ENCODE measurements at regions not wholly inside any gene's neighbourhood (a gene's known extent, or its start where the extent isn't known, plus 50 kb on each side); places are given as distances from the start of the nearest gene placed in this dataset.

DNA sequence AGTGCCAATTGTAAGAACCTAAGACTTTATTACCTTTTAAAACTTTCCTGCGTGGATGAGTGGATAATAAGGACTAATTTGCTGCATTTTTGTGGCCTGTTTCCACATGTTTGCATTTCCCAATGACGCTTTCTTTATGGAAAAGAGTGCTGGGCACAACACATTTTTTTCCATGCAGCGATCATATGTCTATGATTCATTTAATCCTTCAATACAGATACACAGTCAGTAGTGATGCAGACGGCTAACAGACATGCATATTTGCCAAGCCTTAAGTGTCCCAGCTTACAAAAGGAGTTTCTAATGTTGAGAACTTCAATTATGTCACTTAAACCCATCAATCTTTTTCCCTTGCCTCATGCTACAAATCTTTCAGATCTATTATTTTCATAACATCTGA, 239.8 kb upstream of the PREP start:
- DNase-seq (ENCODE audit: low read depth), result no peak
- TF ChIP-seq CTCF (IDR thresholded peaks at IDR 0.05; ENCODE audit: low read depth, low read length) (no peak), MYC (IDR thresholded peaks at IDR 0.05; ENCODE audit: low read depth, low read length) (no peak), POLR2A (IDR thresholded peaks at IDR 0.05; ENCODE audit: extremely low read depth, insufficient read length) (no peak)
- TF ChIP-seq, protein P1, sequence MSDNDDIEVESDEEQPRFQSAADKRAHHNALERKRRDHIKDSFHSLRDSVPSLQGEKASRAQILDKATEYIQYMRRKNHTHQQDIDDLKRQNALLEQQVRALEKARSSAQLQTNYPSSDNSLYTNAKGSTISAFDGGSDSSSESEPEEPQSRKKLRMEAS (IDR thresholded peaks at IDR 0.05; ENCODE audit: low read depth, low read length), result no peak
- H3K4me3 ChIP-seq (ENCODE audit: low read depth, low read length), result no peak overlapping the region

DNA sequence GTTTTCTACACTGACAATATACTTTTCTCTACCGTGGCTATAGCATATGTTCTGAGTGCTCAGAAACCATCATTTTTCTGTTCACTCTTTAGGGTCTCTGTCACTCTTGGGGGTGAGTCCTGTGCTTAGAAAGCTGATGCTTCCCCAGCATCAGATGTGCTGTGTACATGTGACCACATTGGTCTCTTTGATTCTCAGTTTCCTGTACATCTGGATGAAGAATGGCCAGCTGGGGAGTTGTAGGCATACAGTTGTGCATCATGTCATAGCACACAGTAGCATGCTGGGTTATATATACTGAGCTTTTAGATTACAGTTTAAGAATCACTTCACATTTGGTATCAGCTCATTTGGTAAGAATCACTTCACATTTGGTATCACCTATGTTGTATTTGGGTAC, 238.6 kb upstream of the PREP start:
- no peak overlapping the region for H3K4me3 ChIP-seq (ENCODE audit: low read depth, low read length)
- no peak for DNase-seq (ENCODE audit: low read depth)
- no peak for TF ChIP-seq CTCF (IDR thresholded peaks at IDR 0.05; ENCODE audit: low read depth, low read length)
- TF ChIP-seq MYC (IDR thresholded peaks at IDR 0.05; ENCODE audit: low read depth, low read length), result no peak
- TF ChIP-seq, protein P1 (IDR thresholded peaks at IDR 0.05; ENCODE audit: low read depth, low read length), result no peak
- no peak for TF ChIP-seq POLR2A (IDR thresholded peaks at IDR 0.05; ENCODE audit: extremely low read depth, insufficient read length)

GRCh38 chr6:105639124-105639523, 236.2 kb upstream of the PREP start:
- no peak overlapping the region for H3K4me3 ChIP-seq (ENCODE audit: low read depth, low read length)
- no peak for DNase-seq (ENCODE audit: low read depth)
- TF ChIP-seq, protein P1 (IDR thresholded peaks at IDR 0.05; ENCODE audit: low read depth, low read length), result no peak
- TF ChIP-seq CTCF (IDR thresholded peaks at IDR 0.05; ENCODE audit: low read depth, low read length) (no peak), MYC (IDR thresholded peaks at IDR 0.05; ENCODE audit: low read depth, low read length) (no peak), POLR2A (IDR thresholded peaks at IDR 0.05; ENCODE audit: extremely low read depth, insufficient read length) (no peak)

- no peak for DNase-seq (ENCODE audit: low read depth)
- TF ChIP-seq POLR2A (IDR thresholded peaks at IDR 0.05; ENCODE audit: extremely low read depth, insufficient read length) (no peak), MYC (IDR thresholded peaks at IDR 0.05; ENCODE audit: low read depth, low read length) (no peak), CTCF (IDR thresholded peaks at IDR 0.05; ENCODE audit: low read depth, low read length) (no peak)
- TF ChIP-seq, protein P1 (IDR thresholded peaks at IDR 0.05; ENCODE audit: low read depth, low read length), result no peak
- H3K4me3 ChIP-seq (ENCODE audit: low read depth, low read length), result no peak overlapping the region
Measured at GRCh38 chr6:105633814-105634213, 230.9 kb upstream of the PREP start.

- H3K4me3 ChIP-seq (ENCODE audit: low read depth, low read length), result no peak overlapping the region
- no peak for TF ChIP-seq CTCF (IDR thresholded peaks at IDR 0.05; ENCODE audit: low read depth, low read length)
- TF ChIP-seq, protein P1 (IDR thresholded peaks at IDR 0.05; ENCODE audit: low read depth, low read length), result no peak
- TF ChIP-seq POLR2A (IDR thresholded peaks at IDR 0.05; ENCODE audit: extremely low read depth, insufficient read length), result no peak
- TF ChIP-seq MYC (IDR thresholded peaks at IDR 0.05; ENCODE audit: low read depth, low read length), result no peak
- DNase-seq (ENCODE audit: low read depth), result no peak
Measured at GRCh38 chr6:105628156-105628860, 225.4 kb upstream of the PREP start.
